SU-DHL-6 (cell line): ENCODE measurements at regions not wholly inside any gene's neighbourhood (a gene's known extent, or its start where the extent isn't known, plus 50 kb on each side); places are given as distances from the start of the nearest gene placed in this dataset.

Source experiments
- CTCF ChIP-seq: fragments of 200-600 bp; sonication (generic); IDR thresholded peaks from one replicate; pipeline ENCODE4 v1.5.1; 2017; ENCODE audit warnings: antibody characterized with exemption, mild to moderate bottlenecking, low read length, moderate library complexity; ENCODE audit not compliant: insufficient read depth, poor library complexity, severe bottlenecking
- EZH2phosphoT487 ChIP-seq: fragments of 200-600 bp; sonication (generic), shearing (Covaris generic); conservative IDR thresholded peaks from 2 replicates; pipeline ENCODE4 v1.6.1; 2018; ENCODE audit warnings: mild to moderate bottlenecking, antibody characterized with exemption, low read length, moderate library complexity, mixed read lengths

- TF ChIP-seq EZH2phosphoT487 (no peak), CTCF (no peak)
Observed at GRCh38 chr10:36075196-36075595, 433.1 kb upstream of the FZD8 start.
